GM10248 (cell line): ENCODE measurements at regions not wholly inside any gene's neighbourhood (a gene's known extent, or its start where the extent isn't known, plus 50 kb on each side); places are given as distances from the start of the nearest gene placed in this dataset.

Experiments used
- CTCF ChIA-PET: fragments of 300-600 bp; sonication (Branson Sonifier 250); formaldehyde crosslinking; extraction: SDS; loops from one replicate; lab custom pipeline; 2021; ENCODE audit warnings: antibody characterized with exemption; lab: Yijun Ruan, JAX
- POLR2A ChIA-PET: fragments of 350-650 bp; sonication (Branson Sonifier 250); formaldehyde crosslinking; extraction: SDS; loops from one replicate; lab custom pipeline; 2020; ENCODE audit warnings: antibody characterized with exemption; lab: Yijun Ruan, JAX
- DNase-seq: peaks from one replicate; pipeline ENCODE4 v3.0.0; 2012; ENCODE audit errors: extremely low spot score
- TF ChIP-seq, protein P1 (sequence below): IDR thresholded peaks from 2 replicates; pipeline ENCODE4 v1.5.1; 2012; ENCODE audit warnings: mild to moderate bottlenecking, low read depth; ENCODE audit errors: extremely low read depth, missing control alignments, control extremely low read depth

DNA sequence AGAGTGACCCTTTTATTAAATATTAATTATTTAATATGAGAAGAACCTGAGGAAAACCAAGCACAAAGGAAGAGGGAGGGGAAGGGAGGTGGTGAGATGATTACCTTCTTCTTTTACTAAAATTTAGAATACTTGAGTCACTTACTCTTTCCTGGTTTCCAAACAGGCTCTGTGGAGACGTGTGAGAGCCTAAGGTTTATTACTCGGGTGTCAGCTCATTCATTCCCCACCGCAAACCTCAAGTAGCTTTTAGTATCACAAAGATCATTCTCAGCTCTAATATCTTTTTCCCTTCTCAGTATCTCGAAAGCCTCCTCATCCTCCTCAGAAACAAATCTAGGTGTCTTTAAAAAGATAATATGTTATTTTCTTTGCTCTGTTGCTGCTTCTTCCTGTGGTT, 497.2 kb upstream of the JARID2 start:
- DNase-seq = no peak
- POLR2A ChIA-PET = no interaction called here
- TF ChIP-seq, protein P1, sequence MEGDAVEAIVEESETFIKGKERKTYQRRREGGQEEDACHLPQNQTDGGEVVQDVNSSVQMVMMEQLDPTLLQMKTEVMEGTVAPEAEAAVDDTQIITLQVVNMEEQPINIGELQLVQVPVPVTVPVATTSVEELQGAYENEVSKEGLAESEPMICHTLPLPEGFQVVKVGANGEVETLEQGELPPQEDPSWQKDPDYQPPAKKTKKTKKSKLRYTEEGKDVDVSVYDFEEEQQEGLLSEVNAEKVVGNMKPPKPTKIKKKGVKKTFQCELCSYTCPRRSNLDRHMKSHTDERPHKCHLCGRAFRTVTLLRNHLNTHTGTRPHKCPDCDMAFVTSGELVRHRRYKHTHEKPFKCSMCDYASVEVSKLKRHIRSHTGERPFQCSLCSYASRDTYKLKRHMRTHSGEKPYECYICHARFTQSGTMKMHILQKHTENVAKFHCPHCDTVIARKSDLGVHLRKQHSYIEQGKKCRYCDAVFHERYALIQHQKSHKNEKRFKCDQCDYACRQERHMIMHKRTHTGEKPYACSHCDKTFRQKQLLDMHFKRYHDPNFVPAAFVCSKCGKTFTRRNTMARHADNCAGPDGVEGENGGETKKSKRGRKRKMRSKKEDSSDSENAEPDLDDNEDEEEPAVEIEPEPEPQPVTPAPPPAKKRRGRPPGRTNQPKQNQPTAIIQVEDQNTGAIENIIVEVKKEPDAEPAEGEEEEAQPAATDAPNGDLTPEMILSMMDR = no peak
- CTCF ChIA-PET = interaction anchor here (1.6 kb wide), 1 partner anchor 92 kb away, joined by 3 read pairs; no protein-coding TSS in a partner anchor

DNA sequence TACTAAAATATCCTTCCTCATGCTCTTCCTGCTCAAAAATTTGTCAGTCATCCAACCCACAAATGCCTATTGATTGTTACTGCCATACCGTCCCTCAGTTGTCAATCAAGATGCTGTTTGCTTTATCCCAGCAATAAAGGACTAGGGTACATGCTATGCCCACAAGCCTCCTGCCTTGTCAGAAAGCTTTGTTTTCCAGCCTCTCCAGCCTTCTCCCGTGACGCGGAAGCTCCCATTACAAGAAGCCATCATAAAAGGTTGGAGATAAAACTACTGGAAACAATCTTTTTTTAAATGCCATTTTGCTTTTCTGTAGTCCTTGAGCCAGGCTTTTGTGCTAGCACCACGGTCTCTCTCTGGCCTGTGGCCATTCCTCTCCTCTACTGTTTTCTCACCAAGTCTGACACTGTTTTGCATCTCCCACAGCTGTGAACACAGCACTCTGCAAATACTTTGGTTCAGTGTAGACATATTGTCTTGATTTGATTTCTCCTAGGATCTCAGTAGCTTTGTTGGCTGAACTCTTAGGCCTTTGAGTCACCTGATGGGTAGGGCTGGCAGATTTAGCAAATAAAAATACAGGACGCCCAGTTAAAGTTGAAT, 495.7 kb upstream of the JARID2 start:
- DNase-seq = no peak
- POLR2A ChIA-PET = no interaction called here
- TF ChIP-seq, protein P1 = no peak
- CTCF ChIA-PET = no interaction called here

DNA sequence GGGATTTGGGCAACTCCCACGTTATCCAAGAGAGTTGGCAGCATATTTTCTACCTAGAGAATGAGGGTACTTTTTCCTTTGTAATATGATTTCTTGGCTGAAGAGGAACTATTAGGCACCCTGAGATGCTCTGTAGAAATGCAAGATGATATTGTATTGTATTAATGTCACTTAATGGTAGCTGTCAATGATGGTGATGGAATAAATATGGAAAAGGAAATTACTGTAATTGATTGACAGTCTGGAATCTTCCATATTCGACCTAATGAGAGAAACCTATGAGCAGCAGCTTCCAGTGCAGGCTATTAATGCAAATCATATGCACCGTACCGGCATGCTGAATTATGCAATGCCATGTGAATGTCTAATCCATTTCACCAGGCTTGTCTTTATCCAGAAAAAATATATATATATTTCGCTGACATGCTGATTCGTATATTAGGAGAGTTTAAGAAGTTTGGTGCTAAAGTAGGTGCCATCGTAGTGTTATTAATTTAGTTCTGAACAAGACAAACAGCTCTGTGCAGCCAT, 494.2 kb upstream of the JARID2 start:
- no peak for DNase-seq
- CTCF ChIA-PET = no interaction called here
- POLR2A ChIA-PET = interaction anchor here (0.6 kb wide), 1 partner anchor 428 kb away, joined by 3 read pairs; no protein-coding TSS in a partner anchor
- TF ChIP-seq, protein P1 = no peak

DNA sequence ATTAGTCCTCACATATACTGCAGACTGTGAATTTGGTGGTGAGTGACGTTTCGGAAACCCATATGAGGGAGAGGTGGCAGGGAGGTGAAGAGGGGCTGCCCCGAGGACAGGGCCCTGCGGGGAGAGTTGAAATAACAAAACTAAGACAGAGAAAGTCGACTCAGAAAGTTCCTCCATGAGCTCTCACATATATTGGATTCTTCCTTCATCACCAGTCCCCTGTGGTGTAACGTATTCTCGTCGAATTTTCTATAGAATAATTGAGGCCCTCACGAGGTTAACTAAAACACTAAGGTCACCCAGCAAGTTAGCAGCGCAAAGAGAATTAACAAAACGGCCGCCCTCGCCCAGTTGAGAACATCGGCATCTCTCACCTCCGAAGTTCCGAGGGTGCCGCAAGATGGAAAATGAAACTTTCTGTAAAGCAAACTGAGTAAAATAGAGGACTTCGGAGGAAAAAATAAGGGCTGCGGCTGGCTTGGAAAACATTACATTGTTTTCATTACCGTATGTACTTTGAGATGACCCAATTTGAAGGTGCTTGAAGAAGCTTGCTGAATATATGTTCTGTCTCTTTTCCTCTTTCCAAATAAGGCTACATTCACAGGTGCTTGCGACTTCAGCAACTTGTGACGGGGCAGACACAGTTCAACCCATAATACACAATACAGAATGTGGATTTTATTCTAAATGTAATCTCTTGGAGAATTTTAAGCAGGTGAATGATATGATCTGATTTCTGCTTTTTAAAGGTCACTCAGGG, 490.9 kb upstream of the JARID2 start:
- TF ChIP-seq, protein P1 = no peak
- POLR2A ChIA-PET = no interaction called here
- CTCF ChIA-PET = interaction anchor here (1.0 kb wide), 1 partner anchor 14 kb away, joined by 4 read pairs; no protein-coding TSS in a partner anchor
- DNase-seq = peak; percentile 64

- CTCF ChIA-PET = interaction anchor here (1.0 kb wide), 1 partner anchor 16 kb away, joined by 4 read pairs; no protein-coding TSS in a partner anchor
- POLR2A ChIA-PET = no interaction called here
These were observed 489.5 kb upstream of the JARID2 start for GRCh38 chr6:14756340-14756739.

DNA sequence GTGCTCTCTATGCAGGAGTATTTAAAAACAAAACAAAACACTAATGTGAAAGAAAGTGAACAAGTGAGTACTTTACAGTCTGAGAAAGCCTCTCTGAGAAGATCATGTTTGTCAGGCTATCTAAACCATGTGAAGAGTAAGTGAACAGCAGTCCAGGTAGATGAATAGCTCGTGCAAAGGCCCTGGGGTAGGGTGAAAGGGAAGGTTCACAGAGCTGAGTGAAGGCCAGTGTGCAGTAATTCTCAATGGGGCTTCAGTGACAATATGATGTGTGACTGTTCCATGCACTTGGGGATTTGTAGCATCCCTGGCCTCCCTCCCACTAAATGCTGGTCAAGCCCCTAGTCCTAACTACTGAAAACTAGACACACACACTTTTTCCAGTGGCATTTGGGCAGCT, 488.9 kb upstream of the JARID2 start:
- TF ChIP-seq, protein P1 = no peak
- CTCF ChIA-PET = no interaction called here
- DNase-seq = no peak
- POLR2A ChIA-PET = no interaction called here

More at GRCh38 chr6:14756340-14756739, 489.5 kb upstream of the JARID2 start:
- TF ChIP-seq, protein P1 = no peak
- no peak for DNase-seq
